GM12878 (cell line): ENCODE measurements at regions not wholly inside any gene's neighbourhood (a gene's known extent, or its start where the extent isn't known, plus 50 kb on each side); places are given as distances from the start of the nearest gene placed in this dataset.
"Not testable (repeated sequence)": the region's sequence is repeated elsewhere in the genome, so short reads cannot be mapped to it uniquely, and the experiment has no call there.

Source experiments
- ATAC-seq: fragments of 200-7000 bp; cut with Tn5 transposase; 3 replicates; pipeline ENCODE4 v1.9.1; 2020; ENCODE audit warnings: mild to moderate bottlenecking, moderate library complexity
- BruUV-seq: library from RNA; stranded (reverse); fragments of 400-500 nt; replicated peaks from 2 replicates; lab custom pipeline; 2021; lab: Mats Ljungman, UMichigan
- CTCF ChIA-PET: fragments of 300-600 bp; sonication (Branson Sonifier 250); formaldehyde crosslinking; extraction: SDS; loops from one replicate; lab custom pipeline; 2021; ENCODE audit warnings: inconsistent platforms; lab: Yijun Ruan, JAX
- POLR2A ChIA-PET: fragments of 350-600 bp; formaldehyde crosslinking; extraction: SDS; loops from one replicate; lab custom pipeline; 2021; ENCODE audit warnings: inconsistent platforms; lab: Charles Lee
- RAD21 ChIA-PET: fragments of 300-600 bp; sonication (Branson Sonifier 250); formaldehyde crosslinking; loops from one replicate; lab custom pipeline; 2023; ENCODE audit warnings: antibody characterized with exemption; ENCODE audit not compliant: unreplicated experiment; lab: Charles Lee
- SMC1A ChIA-PET: fragments of 300-600 bp; sonication (Branson Sonifier 250); formaldehyde crosslinking; loops from one replicate; lab custom pipeline; 2023; ENCODE audit not compliant: unreplicated experiment, uncharacterized antibody; lab: Charles Lee
- DNase-seq: peaks from one replicate; pipeline ENCODE4 v3.0.0-alpha.2; 2011; ENCODE audit warnings: low read depth, low spot score
- FAIRE-seq: peaks from 3 replicates; lab custom pipeline; 2011; peaks lifted over from hg19 to GRCh38; lab: Jason Lieb, UNC
- H2AFZ ChIP-seq: 2 replicates; pipeline ENCODE4 v1.6.0; 2011; ENCODE audit warnings: low read depth, low read length, control low read depth; ENCODE audit not compliant: control insufficient read depth
- H3K27ac ChIP-seq: 2 replicates; pipeline ENCODE4 v1.5.1; 2011; ENCODE audit warnings: control low read depth; ENCODE audit not compliant: control insufficient read depth, insufficient read depth
- H3K27me3 ChIP-seq, 2 experiments: replicated peaks in 1 of 2; 2 replicates each; pipeline versions ENCODE4 v1.6.0 to v1.6.1; 2011; ENCODE audit warnings: low read length in 1 of 2; ENCODE audit not compliant: control insufficient read depth in 2 of 2, insufficient read depth in 2 of 2
- H3K36me3 ChIP-seq, 2 experiments: 2 replicates each; pipeline ENCODE4 v1.5.1; 2011; ENCODE audit warnings: low read length in 1 of 2; ENCODE audit not compliant: control insufficient read depth in 2 of 2, insufficient read depth in 2 of 2
- H3K4me1 ChIP-seq: 2 replicates; pipeline ENCODE4 v1.6.1; 2011; ENCODE audit warnings: mild to moderate bottlenecking, low read length, moderate library complexity, mixed read lengths; ENCODE audit not compliant: control insufficient read depth, insufficient read depth
- H3K4me2 ChIP-seq: 2 replicates; pipeline ENCODE4 v1.6.0; 2011; ENCODE audit warnings: control low read depth; ENCODE audit not compliant: control insufficient read depth, insufficient read depth
- H3K4me3 ChIP-seq: fragments of 200-600 bp; sonication (generic); 2 replicates; pipeline ENCODE4 v1.5.1; 2016
- H3K79me2 ChIP-seq: 2 replicates; pipeline ENCODE4 v1.6.0; 2011; ENCODE audit warnings: low read length; ENCODE audit not compliant: control insufficient read depth, insufficient read depth
- H3K9ac ChIP-seq: 2 replicates; pipeline ENCODE4 v1.8.0; 2011; ENCODE audit warnings: low read length, control low read depth, mixed read lengths; ENCODE audit not compliant: control insufficient read depth, insufficient read depth
- H3K9me3 ChIP-seq: replicated peaks from 3 replicates; pipeline ENCODE4 v1.5.1; 2011; ENCODE audit warnings: mild to moderate bottlenecking, low read length; ENCODE audit not compliant: control insufficient read depth, insufficient read depth
- H4K20me1 ChIP-seq: 2 replicates; pipeline ENCODE4 v1.6.0; 2011; ENCODE audit not compliant: control insufficient read depth, insufficient read depth
- BACH1 ChIP-seq: fragments of 450-650 bp; IDR thresholded peaks from 2 replicates; pipeline ENCODE4 v1.6.1; 2017; ENCODE audit warnings: mild to moderate bottlenecking, borderline replicate concordance
- BCL11A ChIP-seq: IDR thresholded peaks from 2 replicates; pipeline ENCODE4 v1.6.1; 2011; ENCODE audit warnings: low read depth, low read length
- EZH2 ChIP-seq: IDR thresholded peaks from 2 replicates; pipeline ENCODE4 v1.6.1; 2012; ENCODE audit warnings: low read depth, mild to moderate bottlenecking, control low read depth, inconsistent platforms, low read length, borderline replicate concordance; ENCODE audit not compliant: control insufficient read depth
- FOXK2 ChIP-seq: fragments of 450-650 bp; IDR thresholded peaks from 2 replicates; pipeline ENCODE4 v1.6.1; 2017; ENCODE audit warnings: mild to moderate bottlenecking, moderate library complexity
- HDAC6 ChIP-seq: fragments of 200-600 bp; sonication (generic); IDR thresholded peaks from one replicate; pipeline ENCODE4 v1.8.0; 2017; ENCODE audit warnings: antibody characterized with exemption; ENCODE audit not compliant: unreplicated experiment
- KAT2A ChIP-seq: conservative IDR thresholded peaks from 2 replicates; pipeline ENCODE4 v1.6.1; 2011; ENCODE audit warnings: low read depth, low read length; ENCODE audit not compliant: control insufficient read depth
- KDM1A ChIP-seq: fragments of 200-600 bp; sonication (generic); IDR thresholded peaks from 2 replicates; pipeline ENCODE4 v1.6.1; 2016; ENCODE audit warnings: borderline replicate concordance
- MXI1 ChIP-seq: fragments of 150-350 bp; IDR thresholded peaks from 2 replicates; pipeline ENCODE4 v1.6.1; 2011; ENCODE audit warnings: low read depth, mild to moderate bottlenecking, inconsistent platforms, low read length, improper control_type of control experiment
- NR2C1 ChIP-seq: fragments of 450-650 bp; IDR thresholded peaks from 2 replicates; pipeline ENCODE4 v1.6.1; 2017; ENCODE audit warnings: antibody characterized with exemption, mild to moderate bottlenecking, moderate library complexity
- NR2C2 ChIP-seq: IDR thresholded peaks from 2 replicates; pipeline ENCODE4 v1.6.1; 2011; ENCODE audit warnings: borderline replicate concordance, low read depth; ENCODE audit not compliant: control insufficient read depth, insufficient read length
- NR2F1 ChIP-seq: fragments of 450-650 bp; conservative IDR thresholded peaks from 2 replicates; pipeline ENCODE4 v1.6.1; 2017; ENCODE audit warnings: mild to moderate bottlenecking
- PAX5 ChIP-seq: IDR thresholded peaks from 2 replicates; pipeline ENCODE4 v1.6.1; 2011; ENCODE audit warnings: low read depth, low read length, borderline replicate concordance
- POLR2AphosphoS2 ChIP-seq: IDR thresholded peaks from 2 replicates; pipeline ENCODE4 v1.6.1; 2011; ENCODE audit warnings: low read depth, mild to moderate bottlenecking, low read length, improper control_type of control experiment, moderate library complexity
- SMAD1 ChIP-seq: fragments of 450-650 bp; IDR thresholded peaks from 2 replicates; pipeline ENCODE4 v1.6.1; 2018; ENCODE audit warnings: mild to moderate bottlenecking, low read depth; ENCODE audit not compliant: partially characterized antibody
- STAT1 ChIP-seq: fragments of 450-650 bp; conservative IDR thresholded peaks from 2 replicates; pipeline ENCODE4 v1.6.1; 2014; ENCODE audit warnings: antibody characterized with exemption, mild to moderate bottlenecking
- STAT3 ChIP-seq: IDR thresholded peaks from 2 replicates; pipeline ENCODE4 v1.6.1; 2011; ENCODE audit warnings: low read depth, low read length, improper control_type of control experiment
- YBX1 ChIP-seq: fragments of 450-650 bp; IDR thresholded peaks from 2 replicates; pipeline ENCODE4 v1.6.1; 2016; ENCODE audit warnings: antibody characterized with exemption
- ZNF274 ChIP-seq: IDR thresholded peaks from one replicate; pipeline ENCODE4 v1.8.0; 2011; ENCODE audit not compliant: insufficient read length, insufficient read depth
- ZZZ3 ChIP-seq: IDR thresholded peaks from 2 replicates; pipeline ENCODE4 v1.6.1; 2011; ENCODE audit warnings: low read depth; ENCODE audit not compliant: control insufficient read depth, insufficient read length
- WGBS: methylation state at CpG from one replicate; pipeline ENCODE4 v1.1.6; 2016; ENCODE audit warnings: low lambda C conversion rate; ENCODE audit not compliant: insufficient replicate concordance, insufficient coverage; ENCODE audit errors: missing lambda C conversion rate; 5-methylcytosine and 5-hydroxymethylcytosine counted together
- in situ Hi-C: fragments of 300-500 bp; cut with MboI; formaldehyde crosslinking; loops from 9 replicates; pipeline ENCODE4 v1.14.3; 2018; ENCODE audit warnings: mixed read lengths
- intact Hi-C: fragments of 100-400 bp; cut with micrococcal nuclease; formaldehyde crosslinking; loops from one replicate; pipeline ENCODE4 v1.14.2; 2022; ENCODE audit not compliant: unreplicated experiment
- TF ChIP-seq, protein P1 (sequence below): IDR thresholded peaks from 2 replicates; pipeline ENCODE4 v1.6.1; 2012; ENCODE audit warnings: low read length, inconsistent platforms

DNA sequence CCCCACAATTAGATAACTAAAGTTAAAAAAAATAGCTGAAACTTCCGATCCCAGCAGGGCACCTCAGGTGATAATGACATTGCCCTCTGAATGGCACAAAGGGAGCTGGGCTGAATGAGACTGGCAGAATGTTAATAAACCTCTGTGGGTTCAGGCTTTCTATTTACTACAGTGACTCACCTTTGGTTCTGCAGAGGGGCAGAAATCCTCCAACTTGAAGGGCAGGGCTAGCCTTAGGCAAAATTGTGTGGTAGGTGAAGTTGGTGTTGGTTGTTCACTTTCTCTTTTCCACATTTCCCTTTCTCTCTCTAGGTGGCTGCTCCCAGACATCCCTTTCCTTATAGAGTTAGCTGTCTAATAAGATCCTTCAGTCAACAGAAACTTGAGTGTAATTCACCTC is 625.2 kb downstream of the EPM2A start:
- ChIA-PET CTCF (no interaction called here), SMC1A (no interaction called here), RAD21 (no interaction called here), POLR2A (no interaction called here)
- no peak for TF ChIP-seq EZH2
- TF ChIP-seq HDAC6, result no peak
- no peak for TF ChIP-seq YBX1
- no peak for TF ChIP-seq ZNF274
- no peak for TF ChIP-seq ZZZ3
- no peak for TF ChIP-seq STAT3
- no peak for TF ChIP-seq BCL11A
- TF ChIP-seq STAT1, result no peak
- TF ChIP-seq FOXK2, result no peak
- no peak for TF ChIP-seq SMAD1
- TF ChIP-seq BACH1, result no peak
- no peak for TF ChIP-seq PAX5
- no peak for TF ChIP-seq NR2C2
- TF ChIP-seq POLR2AphosphoS2, result no peak
- TF ChIP-seq KDM1A, result no peak
- TF ChIP-seq, protein P1, sequence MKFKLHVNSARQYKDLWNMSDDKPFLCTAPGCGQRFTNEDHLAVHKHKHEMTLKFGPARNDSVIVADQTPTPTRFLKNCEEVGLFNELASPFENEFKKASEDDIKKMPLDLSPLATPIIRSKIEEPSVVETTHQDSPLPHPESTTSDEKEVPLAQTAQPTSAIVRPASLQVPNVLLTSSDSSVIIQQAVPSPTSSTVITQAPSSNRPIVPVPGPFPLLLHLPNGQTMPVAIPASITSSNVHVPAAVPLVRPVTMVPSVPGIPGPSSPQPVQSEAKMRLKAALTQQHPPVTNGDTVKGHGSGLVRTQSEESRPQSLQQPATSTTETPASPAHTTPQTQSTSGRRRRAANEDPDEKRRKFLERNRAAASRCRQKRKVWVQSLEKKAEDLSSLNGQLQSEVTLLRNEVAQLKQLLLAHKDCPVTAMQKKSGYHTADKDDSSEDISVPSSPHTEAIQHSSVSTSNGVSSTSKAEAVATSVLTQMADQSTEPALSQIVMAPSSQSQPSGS, result no peak
- no peak for TF ChIP-seq MXI1
- TF ChIP-seq KAT2A, result no peak
- TF ChIP-seq NR2F1, result no peak
- TF ChIP-seq NR2C1, result no peak
- Histone ChIP-seq H3K36me3 (no peaks in the 10 kb centered on the region), H3K27ac (no peak overlapping the region), H3K79me2 (no peaks in the 10 kb centered on the region), H3K4me3 (no peak overlapping the region), H3K9me3 (no peaks in the 10 kb centered on the region), H2AFZ (no peak overlapping the region), H3K4me2 (no peak overlapping the region), H4K20me1 (no peaks in the 10 kb centered on the region), H3K9ac (no peak overlapping the region), H3K4me1 (no peaks in the 10 kb centered on the region), H3K27me3 (no peaks in the 10 kb centered on the region)
- ATAC-seq (no peak), FAIRE-seq (no peak), DNase-seq (no peak)
- intact Hi-C loops (no loop called here), in situ Hi-C loops (no loop called here)
- BruUV-seq, result no TSS peak
- WGBS, result 0% methylated on average over 1 of the region's 1 CpG

DNA sequence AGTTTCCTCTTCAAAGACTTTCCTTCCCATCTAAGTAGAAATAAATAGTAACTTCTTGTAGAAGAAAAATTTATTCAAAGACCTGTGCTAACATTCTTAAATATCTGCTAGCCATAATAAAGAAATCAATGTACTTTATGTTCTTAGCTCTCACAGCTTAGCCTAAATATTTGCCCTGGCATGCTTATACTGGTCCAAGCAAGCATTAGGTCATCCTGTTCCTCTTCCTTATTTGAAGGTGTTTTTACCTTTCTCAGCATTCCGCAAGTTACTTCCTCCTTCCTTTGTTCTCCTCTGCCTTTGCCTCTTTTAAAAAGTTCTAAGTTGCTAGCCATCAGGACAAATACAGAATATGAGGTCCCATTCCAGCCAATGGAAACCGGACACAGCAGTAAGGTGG is 623.9 kb downstream of the EPM2A start:
- ATAC-seq, CTCF ChIA-PET, intact Hi-C loops, H3K36me3 ChIP-seq, H3K9ac ChIP-seq, H2AFZ ChIP-seq, H4K20me1 ChIP-seq, DNase-seq, H3K27me3 ChIP-seq, H3K4me2 ChIP-seq, H3K79me2 ChIP-seq, H3K9me3 ChIP-seq, H3K4me3 ChIP-seq, H3K27ac ChIP-seq, BruUV-seq, H3K4me1 ChIP-seq, POLR2A ChIA-PET, in situ Hi-C loops, SMC1A ChIA-PET, FAIRE-seq, RAD21 ChIA-PET: not testable (repeated sequence)
- 67% methylated on average over 2 of the region's 2 CpGs for WGBS
